Stimulated activated CD4-positive, alpha-beta T cell treated with anti-CD3 and anti-CD28 coated beads, Interleukin-4, amount 100 ng/mL, for 48 hours (primary cell): ENCODE measurements at regions not wholly inside any gene's neighbourhood (a gene's known extent, or its start where the extent isn't known, plus 50 kb on each side); places are given as distances from the start of the nearest gene placed in this dataset.

Source experiments
- DNase-seq, 2 donors: peaks; one replicate each; pipeline ENCODE4 v3.0.0-alpha.2; 2020; ENCODE audit warnings: low read depth in 2 of 2

DNA sequence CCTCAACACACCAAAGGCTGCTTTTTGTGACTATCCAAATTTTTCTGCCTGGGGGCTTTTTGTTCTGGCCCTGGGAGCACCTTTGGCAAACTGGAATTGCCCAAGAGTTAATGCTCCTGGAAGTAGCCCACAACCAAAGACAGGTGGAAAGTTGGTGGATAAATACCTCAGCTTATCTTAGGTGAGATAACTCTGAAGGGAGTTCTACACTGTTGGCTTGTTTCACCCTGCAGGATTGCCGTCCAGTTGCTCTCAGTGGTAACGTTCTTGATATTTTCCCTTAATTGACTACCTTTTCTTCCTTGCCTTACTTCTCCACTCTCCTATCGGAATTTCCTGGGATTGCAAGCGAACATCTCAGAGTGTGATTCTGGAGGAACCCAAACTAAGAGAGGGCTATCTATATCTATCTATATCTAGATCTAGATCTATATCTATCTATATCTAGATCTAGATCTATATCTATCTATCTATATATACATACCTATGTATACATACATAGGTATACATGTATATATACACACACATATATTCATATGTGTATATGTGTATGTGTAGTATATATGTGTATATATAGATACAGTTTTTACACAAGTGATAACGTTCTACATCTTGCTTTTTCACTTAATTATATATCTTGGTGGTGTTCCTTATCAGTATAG lies 82.6 kb upstream of the DHX15 start:
- DNase-seq, result no peak

DNA sequence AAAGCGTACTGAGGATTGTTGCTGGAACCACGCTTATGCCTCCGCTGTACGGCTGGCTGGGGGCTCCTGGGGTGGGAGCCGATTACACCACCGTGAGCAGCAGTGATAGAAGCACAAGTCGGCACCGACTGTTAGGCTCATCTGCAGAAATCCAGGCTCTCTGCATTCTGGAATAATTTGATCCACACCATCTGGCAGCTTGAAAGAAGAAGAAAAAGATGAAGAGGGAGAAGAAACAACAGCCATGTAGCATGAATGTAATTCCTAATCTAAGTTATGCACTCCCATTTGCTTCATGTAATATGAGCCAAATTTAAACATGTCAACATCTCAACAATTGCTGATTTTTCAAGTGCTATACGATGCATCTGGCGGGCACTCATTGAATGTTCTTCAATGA lies 84.6 kb upstream of the DHX15 start:
- DNase-seq, result no peak

DNA sequence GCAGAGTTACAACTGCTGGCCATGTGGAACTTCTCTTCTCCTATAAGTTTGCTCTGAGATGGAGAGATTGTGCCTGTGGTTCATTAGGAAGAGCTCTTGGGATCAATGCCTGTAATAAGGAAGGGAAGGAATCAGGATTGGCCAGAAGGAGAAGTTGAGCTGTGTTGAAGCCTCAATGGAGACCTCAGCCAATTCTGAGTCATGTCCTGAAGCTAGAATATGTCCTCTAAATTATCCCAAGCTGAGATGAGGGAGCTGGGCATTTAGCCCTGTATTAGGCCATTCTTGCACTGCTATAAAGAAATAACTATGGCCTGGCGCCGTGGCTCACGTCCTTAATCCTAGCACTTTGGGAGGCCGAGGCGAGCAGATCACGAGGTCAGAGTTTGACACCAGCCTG lies 85.4 kb upstream of the DHX15 start:
- DNase-seq, result no peak

DNA sequence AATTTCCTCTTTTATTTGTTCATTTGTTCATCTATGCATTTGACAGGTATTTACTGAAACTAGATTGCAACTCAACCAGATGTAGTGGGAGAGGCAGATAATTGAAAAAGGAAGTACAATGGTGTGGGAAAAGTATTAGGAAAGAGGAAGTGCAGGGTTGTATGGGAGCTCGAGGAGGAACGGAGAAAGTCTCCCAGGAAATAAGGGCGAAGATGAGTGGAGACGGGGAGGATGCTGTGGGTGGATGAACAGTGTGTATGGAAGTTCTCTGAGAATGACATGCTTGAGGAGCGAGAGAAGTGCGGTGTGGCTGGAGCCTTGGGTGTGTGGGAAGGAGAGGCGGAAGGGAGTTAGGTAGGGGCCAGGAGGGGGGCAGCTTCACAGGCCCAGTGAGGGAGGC lies 87.5 kb upstream of the DHX15 start:
- no peak for DNase-seq

DNA sequence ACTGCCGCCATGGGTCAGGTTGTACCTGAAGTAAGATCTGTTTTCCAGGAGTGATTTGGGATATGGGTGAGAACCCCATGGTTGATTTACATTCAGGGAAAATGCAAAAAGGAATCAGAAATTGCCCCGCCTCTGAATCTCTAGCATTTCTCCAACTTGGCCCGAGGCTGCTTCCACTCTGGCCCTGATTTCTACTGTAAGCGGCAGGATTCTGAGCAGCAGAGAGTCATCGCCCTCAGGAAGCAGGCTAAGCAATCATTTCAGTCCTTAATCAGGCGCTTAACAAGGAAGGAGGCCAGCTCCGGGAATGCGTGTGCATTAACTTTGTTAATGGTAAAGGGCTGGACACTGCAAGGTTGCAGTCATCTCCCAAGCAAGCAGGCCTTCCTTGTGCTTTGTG lies 88.5 kb upstream of the DHX15 start:
- no peak for DNase-seq

DNA sequence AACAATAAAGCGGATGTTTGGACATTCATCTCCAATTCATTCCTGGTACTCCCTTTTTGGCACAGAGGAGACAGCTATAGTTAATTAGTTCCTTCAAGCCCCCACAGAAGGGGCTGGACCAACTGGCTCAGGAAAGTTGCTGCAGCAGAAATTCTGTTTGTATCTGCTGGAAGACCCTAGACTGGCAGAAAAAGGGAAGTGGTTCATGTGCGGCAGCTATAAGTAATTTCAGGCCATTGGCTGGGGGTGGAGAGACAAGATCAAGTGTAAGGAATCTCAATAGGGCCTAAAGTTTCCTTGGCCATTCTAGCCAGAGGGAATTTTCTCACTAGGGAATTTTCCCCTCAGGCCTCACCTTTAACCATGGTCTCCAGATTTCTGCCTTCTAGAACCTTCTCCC lies 89.9 kb upstream of the DHX15 start:
- DNase-seq, result no peak

DNA sequence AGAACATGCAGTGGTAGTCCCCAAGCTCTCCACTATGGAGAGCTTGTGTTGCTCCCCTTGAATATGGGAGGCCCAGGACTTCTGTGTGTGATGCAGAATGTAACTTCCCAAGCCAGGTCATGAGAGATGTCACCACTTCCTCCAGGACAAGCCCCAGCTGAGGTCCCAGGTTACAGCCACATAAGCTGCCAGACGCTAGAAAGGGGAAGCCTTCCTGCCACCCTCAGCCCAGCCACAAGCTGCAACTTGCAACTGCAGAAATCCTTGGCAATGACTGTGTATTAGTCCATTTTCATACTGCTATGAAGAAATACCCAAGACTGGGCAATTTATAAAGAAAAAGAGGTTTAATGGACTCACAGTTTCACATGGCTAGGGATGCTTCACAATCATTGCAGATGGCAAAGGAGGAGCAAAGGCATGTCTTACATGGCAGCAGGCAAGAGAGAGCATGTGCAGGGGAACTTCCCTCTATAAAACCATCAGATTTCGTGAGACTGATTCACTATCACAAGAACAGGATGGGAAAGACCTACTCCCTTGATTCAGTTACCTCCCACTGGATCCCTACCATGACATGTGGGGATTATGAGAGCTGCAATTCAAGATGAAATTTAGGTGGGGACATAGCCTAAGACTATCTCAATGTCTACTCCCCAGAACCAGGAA lies 91.5 kb upstream of the DHX15 start:
- DNase-seq, result no peak

DNA sequence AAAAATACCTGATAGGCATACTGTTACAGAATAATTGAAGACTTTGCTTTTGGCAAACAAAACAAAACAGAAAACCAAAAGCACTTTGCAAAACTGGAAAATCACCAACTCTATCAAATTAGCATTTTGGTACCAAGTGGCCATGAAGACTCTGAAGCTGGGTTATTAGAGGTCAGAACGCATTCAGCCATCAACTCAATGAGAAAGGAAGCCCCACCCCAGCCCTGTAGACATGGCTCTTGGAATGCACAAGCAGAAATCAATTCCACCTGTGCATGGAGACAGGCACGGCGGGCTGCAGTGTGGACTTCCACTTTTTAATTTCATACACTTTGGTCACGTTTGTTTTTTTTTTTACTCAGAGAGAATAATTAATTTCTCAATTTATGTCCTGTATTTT lies 93.6 kb upstream of the DHX15 start:
- no peak for DNase-seq

DNA sequence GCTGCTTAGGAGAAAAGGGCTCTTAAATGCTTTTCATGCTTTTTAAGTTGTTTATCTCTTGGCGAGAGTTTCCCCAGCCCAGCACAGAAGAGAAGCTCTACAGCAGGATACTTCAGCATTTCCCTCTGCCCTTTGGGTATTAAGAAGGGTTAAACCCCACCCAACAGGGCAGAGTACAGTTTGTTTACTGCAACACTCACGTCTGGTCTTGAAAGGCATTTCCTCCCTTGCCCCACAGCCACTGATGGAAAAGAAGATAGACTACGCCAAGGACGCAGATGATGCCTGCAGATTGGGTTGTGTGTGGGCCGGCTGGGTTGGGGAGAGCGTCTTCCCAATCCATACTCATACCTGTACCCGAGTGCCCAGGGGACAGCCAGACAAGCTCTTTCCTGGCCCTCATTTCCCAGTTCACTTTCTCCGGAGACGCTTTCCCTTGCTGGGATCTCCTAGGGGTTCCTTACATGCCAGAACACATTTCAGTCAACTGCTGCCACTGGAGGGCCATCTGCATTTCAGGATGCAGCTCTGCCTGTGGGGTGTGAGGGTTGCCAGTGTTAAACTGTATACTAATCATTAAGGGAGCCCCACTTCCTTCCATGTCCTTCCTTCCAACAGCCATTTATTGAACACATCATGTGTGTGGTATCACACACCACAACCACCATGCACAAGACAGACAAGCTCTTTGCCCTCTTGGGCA lies 96.5 kb upstream of the DHX15 start:
- DNase-seq, result no peak

DNA sequence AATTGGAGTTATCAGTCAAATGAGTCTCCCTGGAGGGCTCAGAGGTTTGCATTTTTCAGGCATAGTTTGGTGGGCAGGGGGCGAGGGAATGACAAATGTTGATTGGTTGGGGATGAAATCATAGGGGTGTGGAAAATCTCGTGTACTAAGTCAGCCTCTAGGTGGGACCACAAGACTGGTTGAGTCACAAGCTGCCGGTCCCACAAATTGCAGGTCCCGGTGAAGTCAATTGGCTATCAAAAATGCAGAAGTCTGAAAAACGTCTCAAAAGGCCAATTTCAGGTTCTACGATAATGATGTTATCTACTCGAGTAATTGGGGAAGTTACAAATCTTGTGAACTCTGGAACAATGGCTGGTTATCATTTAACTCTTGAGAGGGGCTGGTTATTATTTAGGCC lies 98.8 kb upstream of the DHX15 start:
- no peak for DNase-seq

DNA sequence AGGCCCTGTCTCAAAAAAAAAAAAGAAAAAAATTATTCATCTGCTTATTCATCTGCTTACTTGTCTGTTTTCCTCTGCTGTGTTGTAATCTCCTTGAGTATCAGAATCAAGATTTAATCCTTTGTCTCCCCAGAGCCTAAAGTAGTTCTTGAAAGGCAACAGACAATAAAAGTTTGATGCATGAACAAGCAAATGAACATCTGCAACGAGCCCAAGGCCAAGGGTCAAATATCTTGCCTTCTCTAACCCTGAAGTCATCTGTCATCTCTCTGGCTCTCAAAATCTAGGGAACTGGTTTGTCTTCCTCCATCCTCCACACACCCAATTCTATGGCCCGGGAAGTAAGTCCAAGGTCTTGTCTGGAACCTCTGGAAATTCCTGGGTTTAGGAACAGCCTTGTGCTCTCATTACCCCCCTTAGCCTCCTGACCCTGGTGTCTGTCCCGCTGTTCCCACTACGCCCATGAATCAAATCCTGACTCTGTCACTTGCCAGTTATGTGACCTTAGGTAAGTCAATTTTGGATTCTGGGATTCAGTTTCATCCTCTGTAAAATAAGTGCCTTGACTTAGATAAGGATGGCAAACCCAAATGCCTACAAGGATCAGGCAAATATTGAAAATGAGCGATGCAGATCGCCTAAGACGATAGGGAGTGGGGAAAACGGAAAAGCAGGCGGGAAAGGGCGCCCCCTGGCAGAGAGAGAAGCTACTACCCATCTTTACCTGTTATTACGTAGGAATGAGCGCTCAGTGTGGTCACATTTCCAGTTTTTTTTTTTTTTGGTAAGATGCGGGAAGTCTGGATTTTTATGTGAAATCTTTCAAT lies 102.7 kb upstream of the DHX15 start:
- peak; percentile 3 to 28 for DNase-seq

DNA sequence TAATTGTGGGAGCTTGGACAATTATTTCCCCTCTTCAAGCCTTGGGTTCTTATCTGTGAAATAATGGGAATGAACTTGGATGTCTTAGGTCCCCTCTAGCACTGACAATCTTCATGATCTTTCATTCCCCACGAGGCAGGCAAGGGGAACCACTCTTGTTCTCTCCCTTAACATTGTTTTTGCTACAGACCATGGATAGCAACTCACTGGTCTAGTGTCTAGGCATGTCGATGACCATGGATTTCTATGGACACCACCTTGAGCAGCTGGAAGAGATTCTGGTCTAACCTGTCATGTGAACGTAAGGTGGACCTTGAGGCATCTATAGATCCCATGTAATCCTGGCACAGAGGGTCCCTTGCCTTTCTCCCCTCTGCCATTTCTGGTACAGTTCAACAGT lies 104.1 kb upstream of the DHX15 start:
- no peak for DNase-seq

DNA sequence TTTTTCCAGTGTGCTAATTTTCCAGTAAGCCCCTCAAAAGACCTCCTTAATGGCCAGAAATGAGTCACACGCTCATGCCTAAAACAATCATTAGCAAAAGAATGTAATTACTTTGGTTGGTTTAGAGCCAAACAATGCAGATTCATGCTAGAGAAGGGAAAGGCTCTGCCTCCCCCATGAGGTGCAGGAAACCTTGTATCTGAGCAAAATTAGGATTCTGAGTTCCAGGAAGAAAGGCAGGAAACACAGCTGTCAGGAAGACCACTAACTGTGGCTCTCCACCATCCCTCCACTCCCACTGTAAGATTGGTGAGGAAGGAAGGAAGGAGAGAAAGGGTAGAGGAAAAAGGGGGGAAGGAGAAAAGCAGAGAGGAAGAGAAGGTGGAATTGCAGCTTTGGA lies 104.9 kb upstream of the DHX15 start:
- DNase-seq, result no peak

DNA sequence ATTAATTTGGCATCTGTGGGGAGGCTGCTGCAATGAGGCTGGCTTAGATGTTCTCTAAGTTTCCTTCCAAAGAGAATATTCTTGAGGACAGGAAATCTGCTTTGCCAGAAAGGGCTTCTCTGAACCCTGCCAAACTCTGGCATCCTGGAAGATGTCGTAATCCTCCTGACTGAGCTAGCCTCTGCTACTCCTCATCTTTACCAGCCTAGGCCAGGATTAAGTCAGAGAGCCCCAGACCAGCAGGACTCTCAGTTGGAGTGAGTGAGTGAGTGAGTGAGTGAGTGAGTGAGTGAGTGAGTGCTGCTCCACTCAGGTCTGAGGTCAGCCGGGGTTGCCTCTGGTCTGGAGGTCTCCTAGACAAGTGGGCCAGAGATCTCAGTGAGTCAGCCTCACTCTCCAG lies 104.9 kb upstream of the SOD3 start:
- DNase-seq, result no peak

DNA sequence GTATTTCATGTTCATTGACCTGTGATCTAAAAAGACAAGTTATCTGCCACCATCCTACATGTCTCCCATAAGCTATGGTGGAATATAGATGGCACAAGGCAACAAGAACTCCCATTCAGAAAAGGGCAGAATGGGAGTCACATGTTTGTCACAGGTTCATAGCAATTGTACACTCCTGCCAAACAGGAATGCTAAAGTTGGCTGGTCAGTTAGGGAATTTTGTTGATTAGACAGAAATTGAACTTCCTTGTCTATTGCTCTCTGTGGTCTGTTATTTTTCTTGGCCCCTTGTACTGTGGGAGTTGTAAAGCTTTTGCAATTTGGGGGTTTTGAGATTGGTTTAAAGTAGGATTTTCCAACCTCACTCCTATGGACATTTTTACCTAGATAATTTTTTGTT lies 101.7 kb upstream of the SOD3 start:
- no peak for DNase-seq

DNA sequence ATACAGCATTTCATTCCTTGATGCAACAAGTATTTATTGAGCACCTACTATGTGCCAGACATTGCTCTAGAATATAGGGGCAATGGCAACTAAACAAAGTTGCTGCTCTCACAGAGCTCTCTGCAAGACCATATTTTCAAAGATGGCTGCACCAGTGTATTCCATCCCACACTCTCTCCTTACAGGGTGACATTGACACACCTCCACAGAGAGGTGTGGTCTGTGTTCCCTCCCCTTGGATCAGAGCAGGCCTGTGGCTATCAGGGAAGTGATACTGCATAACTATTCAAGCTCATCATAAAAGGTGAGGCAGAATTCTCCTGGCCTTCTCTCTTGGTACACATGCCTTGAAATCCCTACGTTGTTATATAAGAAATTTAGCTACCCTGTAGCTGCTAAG lies 95.3 kb upstream of the SOD3 start:
- DNase-seq, result no peak

DNA sequence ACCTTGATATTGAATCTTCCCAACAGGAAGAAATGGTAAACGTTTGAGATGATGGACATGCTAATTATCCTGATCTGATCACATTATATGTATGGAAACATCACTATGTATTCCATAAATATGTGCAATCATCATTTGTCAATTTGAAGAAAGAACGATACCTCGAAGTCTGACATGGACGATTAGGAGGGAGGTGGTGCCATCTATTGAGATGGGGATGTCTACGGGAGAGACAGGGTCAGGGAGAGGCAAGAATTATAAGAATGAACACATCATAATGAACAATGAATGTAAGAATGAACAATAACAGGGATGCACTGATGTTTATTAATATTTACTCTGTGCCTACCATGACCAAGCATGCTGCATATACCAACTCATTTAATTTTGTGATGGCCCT lies 93.7 kb upstream of the SOD3 start:
- DNase-seq, result no peak

DNA sequence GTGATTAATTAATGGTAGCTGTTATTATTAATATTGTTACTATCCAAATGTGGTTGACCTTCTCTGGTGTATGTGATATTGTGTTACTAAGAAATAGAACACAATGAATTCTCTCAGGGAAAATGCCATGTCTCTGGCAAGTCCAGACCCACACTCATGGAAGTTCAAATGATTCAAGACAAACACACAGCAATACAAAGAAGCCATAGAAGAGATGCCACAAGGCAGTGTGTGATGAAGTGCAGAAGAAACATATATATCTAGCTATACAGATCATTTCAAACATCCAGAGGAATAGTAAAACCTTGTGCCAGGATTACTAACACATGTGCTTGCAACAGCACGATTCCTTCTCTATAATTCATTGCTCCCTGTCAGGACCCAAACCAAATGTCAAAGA lies 93.1 kb upstream of the SOD3 start:
- DNase-seq, result no peak

DNA sequence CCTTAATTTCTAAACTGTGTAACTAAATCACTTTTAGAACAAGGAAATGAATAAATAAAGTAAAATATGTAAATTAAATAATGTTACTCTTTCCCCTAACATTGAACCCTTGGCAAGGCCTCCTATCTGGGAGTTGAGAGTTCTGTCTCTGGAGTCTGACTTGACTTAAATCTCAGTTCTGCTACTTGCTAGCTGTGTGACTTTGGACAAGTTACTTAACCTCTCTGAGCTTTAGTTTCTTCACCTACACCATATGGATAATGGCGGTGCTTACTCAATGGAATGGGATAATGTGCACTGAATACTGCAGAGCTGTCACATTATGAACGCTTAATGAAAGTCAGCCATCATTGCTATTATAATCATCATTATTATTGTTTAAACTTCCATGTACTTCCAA lies 92.1 kb upstream of the SOD3 start:
- DNase-seq, result no peak

DNA sequence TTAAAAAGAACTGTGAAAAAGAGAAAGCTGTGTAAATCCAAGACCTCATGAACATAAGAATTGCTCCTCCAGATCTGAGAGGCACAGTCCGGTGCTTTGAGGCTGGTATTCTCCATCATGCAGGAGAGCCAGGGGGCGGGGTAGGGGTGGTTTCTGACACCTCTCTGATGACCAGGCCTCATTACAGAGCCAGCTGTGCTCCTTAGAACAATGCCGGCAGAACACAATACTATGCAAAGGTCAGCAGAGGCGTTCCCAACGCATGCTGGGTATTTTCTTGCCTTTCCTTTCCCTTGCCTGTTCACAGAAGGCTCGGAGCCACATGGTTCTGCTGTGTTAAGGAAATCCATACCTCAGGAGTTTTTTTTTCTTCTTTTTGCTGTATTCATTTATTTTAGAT lies 91.2 kb upstream of the SOD3 start:
- DNase-seq, result no peak

DNA sequence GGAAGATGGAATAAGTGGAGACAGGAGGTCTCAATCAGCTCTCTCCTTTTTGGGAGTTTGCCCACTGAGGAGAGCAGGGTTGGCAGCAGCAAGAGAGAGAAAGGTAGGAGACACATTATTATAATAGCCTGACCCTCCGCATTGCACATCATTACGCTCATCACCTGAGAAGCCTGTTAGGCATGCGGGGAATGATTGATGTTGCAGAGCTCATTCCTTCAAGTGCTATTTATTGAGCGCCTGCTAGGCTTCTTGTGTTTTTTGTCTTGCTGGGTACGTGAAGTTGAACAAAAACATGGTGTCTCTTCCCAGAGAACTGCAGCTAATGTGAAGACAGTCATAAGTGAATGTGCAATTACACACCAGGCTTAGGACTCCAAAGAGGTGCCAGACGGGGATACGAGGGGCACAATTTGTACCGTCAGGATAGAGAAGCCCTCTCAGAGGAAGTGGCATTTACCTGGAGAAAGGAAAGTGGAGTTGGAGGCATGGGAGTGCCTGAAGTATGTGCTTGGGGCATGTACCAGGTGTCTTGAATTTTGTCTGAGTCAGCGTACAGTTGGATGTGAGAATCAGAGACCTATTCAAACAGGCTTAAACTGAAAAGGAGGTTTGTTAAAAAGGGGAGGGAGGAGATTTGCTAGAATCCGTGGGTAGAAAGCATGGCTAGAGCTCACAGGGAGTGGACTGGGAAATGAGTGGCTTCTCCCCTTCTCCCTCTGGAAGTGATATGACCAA lies 90.2 kb upstream of the SOD3 start:
- DNase-seq, result no peak

DNA sequence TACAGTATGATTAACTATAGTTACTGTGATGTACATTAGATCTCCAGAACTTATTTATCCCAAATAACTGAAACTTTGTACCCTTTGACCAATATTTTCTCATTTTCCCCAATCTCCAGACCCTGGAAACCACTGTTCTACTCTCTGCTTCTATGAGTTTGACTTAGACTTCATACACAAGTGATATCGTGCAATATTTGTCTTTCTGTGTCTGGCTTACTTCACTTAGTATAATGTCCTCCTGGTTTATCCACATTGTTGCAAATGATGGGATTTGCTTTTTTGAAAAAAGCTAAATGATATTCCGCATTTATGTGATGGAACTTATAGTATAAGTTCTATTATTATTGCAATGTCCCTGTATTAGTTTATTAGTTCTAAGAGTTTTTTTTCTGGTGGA lies 81.8 kb upstream of the SOD3 start:
- DNase-seq, result no peak
